ENCODE measurements at regions not wholly inside any gene's neighbourhood (a gene's known extent, or its start where the extent isn't known, plus 50 kb on each side); places are given as distances from the start of the nearest gene placed in this dataset.

- TF ChIP-seq, protein P1, sequence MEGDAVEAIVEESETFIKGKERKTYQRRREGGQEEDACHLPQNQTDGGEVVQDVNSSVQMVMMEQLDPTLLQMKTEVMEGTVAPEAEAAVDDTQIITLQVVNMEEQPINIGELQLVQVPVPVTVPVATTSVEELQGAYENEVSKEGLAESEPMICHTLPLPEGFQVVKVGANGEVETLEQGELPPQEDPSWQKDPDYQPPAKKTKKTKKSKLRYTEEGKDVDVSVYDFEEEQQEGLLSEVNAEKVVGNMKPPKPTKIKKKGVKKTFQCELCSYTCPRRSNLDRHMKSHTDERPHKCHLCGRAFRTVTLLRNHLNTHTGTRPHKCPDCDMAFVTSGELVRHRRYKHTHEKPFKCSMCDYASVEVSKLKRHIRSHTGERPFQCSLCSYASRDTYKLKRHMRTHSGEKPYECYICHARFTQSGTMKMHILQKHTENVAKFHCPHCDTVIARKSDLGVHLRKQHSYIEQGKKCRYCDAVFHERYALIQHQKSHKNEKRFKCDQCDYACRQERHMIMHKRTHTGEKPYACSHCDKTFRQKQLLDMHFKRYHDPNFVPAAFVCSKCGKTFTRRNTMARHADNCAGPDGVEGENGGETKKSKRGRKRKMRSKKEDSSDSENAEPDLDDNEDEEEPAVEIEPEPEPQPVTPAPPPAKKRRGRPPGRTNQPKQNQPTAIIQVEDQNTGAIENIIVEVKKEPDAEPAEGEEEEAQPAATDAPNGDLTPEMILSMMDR (conservative IDR thresholded peaks at IDR 0.05; ENCODE audit: low read length): no peak
- no peak for TF ChIP-seq EZH2phosphoT487 (IDR thresholded peaks at IDR 0.05; ENCODE audit: borderline replicate concordance)
Measured at GRCh38 chr10:43817368-43817767, 168.7 kb upstream of the ZNF32 start.
